ENCODE measurements at regions not wholly inside any gene's neighbourhood (a gene's known extent, or its start where the extent isn't known, plus 50 kb on each side); places are given as distances from the start of the nearest gene placed in this dataset.

DNA sequence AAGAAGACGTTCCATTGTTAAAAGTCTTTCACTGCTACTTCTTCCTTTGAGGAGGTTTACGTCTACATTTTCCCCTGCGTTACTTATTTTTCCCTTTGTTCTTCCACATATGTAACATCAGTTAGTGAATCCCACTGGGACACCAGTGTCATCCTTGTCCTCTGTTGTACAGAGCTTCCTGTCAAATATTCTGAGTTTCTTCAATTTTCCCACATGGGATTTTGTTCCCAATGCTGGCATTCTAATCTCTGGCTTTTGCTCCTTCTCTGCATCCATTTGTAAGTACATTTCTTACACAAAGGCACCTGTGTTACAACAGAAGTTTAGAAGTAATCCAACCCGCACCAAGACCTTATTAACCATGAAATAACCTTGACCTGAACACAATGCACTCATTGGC is 627.4 kb upstream of the PFKP start:
- no peak for TF ChIP-seq ZNF274 (IDR thresholded peaks at IDR 0.05; ENCODE audit: low read depth, low read length)
- no peak overlapping the region for H3K4me3 ChIP-seq (ENCODE audit: low read length)

DNA sequence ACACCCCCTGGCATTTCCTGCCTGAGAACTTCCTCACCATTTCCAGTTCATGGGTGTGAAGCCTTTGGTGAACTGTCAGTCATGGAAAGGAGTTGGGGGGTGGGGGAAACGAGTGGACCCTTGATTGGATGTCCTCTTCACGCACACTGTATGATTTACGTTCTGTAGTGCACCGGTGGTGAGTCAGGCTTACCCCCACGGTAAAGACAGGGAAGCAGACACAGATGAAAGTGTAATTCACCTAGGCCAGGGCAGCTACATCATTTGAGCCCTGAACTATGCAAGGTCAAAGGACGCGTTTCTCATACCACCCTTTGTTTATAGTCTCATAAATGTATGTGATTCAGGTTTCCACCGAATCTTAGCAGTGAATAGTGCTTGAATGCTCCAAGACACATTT is 628.3 kb upstream of the PFKP start:
- no peak overlapping the region for H3K4me3 ChIP-seq (ENCODE audit: low read length)
- no peak for TF ChIP-seq ZNF274 (IDR thresholded peaks at IDR 0.05; ENCODE audit: low read depth, low read length)

DNA sequence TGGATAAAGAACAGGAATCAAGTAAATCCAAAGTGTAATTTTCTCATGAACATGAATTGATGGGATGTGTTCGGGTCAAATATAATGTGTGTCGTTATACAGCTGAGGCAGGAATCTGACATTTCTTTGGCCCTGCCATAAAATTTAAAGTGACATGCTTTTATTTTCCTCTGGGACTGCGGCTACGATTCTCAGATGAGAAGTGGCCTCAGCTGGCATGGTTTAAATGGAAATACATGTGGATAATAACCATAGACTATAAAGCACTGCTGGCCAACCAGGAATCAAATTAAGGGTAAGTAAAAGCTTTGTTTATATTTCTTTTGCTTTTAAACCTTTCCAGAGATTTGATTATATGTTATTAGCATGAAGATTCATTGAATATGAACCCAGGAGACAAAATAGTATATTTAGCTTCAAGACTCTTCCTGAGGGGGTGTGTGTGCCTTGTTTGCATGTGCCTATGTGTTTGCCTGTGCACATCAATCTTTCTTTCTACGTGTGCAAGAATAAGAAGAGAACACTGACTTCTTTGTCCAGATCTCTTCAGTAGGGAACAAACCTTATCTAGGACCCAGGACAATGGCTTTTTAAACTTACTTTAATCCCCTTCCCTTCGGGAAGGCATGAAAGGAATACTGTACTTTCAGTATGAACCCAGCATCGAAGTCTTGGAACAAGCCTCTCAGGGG is 629.0 kb upstream of the PFKP start:
- no peak for TF ChIP-seq ZNF274 (IDR thresholded peaks at IDR 0.05; ENCODE audit: low read depth, low read length)
- no peak overlapping the region for H3K4me3 ChIP-seq (ENCODE audit: low read length)

DNA sequence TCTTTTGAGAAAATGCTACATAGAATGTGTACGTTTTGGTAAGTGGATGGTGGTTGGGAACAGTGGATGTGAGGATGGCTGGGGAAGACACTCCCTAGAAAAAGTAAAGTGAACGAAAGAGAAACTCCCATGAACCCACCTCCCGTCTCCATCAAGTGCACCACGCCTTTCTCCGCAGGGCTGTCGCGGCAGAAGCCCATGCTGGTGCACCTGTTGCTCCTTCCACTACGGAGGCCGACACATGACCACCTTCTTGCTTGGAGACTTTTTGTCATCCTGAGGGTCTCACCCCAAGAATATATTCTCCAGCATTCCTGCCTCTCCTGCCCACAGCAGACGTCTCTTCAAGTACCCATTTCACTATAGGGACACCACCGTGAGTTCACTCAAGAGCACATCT is 630.4 kb upstream of the PFKP start:
- no peak for TF ChIP-seq ZNF274 (IDR thresholded peaks at IDR 0.05; ENCODE audit: low read depth, low read length)
- H3K4me3 ChIP-seq (ENCODE audit: low read length): no peak overlapping the region

DNA sequence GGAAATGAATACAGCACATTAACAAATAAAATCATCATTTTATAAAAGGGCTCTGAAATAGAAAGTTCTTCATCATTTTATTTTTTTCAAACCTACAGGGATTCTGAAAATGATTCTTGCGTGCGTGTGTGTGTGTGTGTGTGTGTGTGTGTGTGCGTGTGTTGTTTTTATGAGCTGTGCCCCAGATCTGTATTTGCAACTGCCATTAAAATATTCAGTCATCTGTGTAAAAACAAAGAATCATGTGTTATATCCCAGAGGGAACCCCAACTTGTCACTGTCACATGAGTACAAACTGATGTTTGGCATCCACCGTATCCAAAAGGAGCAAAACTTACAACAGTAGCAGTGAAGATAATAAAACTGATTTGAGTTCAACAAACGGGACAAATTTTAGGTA is 635.4 kb upstream of the PFKP start:
- TF ChIP-seq ZNF274 (IDR thresholded peaks at IDR 0.05; ENCODE audit: low read depth, low read length): no peak
- H3K4me3 ChIP-seq (ENCODE audit: low read length): no peak overlapping the region

DNA sequence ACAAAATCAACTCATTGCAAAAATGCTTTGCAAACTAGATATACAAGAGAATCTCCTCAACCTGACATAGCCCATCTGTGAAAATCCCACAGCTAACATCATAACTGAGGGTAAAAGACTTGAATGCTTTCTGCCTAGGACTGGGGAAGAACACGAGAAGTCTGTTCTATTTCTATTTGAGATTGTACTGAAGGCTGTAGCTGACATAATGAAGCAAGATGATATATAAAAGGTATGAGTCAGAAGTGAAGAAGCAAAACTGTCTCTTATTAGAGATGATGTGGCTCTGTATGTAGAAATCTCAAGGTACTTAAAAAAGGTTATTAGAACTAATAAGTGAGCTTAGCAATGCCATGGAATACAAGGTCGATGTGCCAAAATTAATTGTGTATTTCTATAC is 639.9 kb upstream of the PFKP start:
- TF ChIP-seq ZNF274 (IDR thresholded peaks at IDR 0.05; ENCODE audit: low read depth, low read length): no peak
- no peak overlapping the region for H3K4me3 ChIP-seq (ENCODE audit: low read length)

DNA sequence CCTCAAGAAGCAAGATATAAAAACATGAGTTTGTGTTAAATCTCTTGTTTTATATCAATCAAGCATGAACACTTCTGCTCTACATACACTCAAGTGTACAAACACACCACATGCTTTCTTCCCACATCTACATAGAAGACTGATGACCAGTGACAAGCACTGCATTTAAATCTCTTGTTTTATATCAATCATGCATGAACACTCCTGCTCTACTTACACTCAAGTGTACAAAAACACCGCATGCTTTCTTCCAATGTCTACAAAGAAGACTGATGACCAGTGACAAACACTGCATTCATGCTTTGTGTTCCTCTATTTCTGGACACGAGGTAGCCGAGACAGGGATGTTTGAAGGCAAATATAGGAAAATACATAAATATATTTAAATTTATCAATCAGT is 642.0 kb upstream of the PFKP start:
- H3K4me3 ChIP-seq (ENCODE audit: low read length): no peak overlapping the region
- TF ChIP-seq ZNF274 (IDR thresholded peaks at IDR 0.05; ENCODE audit: low read depth, low read length): no peak

DNA sequence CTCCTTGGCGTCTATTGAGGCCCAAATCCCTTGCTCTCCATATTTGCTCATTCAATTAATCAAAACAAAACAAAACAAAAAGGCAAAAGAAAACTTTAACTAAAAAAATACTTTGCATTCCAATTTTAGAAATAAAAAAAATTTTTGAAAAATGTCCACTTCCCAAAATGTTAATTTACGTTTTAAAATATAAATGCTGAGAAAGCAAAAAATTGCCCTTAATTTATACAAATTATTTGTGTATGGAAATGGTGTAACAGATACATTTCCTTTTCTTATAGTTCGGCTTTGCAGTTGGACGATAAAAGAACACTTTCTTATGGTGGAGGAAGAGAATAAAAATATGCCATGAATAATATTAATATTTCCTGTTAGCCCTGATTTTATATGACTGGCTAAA is 652.8 kb upstream of the PFKP start:
- TF ChIP-seq ZNF274 (IDR thresholded peaks at IDR 0.05; ENCODE audit: low read depth, low read length): no peak

DNA sequence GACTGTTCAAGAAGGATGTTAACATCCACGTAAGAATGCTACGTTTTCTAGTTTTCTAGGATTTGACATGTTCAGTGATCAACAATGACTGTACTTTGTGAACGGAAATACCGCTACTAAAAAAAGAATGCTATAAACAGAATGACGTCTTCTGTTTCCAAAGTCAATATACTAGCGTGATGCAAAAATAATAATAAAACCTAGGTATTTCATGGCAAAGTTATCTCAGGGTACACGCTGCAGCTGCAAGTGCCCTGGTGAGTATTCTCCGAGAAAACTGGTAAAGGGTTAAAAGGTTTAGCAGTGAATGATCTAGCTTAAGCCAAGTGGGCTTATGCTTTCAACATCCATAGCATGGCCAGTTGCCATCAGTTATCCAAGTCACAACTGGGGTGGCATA is 653.3 kb upstream of the PFKP start:
- TF ChIP-seq ZNF274 (IDR thresholded peaks at IDR 0.05; ENCODE audit: low read depth, low read length): no peak
- no peak overlapping the region for H3K4me3 ChIP-seq (ENCODE audit: low read length)

More for the DNA sequence above, 652.8 kb upstream of the PFKP start:
- no peak overlapping the region for H3K4me3 ChIP-seq (ENCODE audit: low read length)

DNA sequence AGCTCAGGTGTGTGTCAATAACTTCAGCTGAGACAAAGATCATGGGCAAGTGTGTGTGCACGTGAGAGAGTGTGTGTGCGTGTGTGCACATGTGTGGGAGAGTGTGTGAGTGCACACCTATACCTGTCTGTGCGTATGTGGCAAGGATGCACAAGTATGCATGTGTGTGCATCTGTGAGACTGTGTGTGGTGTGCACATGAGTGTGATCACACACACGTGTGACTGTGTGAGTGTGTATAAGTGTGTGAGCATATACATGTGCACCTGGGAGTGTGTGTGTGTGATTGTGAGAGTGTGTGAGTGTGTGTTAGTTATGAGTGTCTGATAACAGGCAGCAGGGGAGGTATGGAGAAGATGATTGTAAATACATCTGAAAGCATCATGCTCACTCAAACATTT is 657.3 kb upstream of the PFKP start:
- no peak for TF ChIP-seq ZNF274 (IDR thresholded peaks at IDR 0.05; ENCODE audit: low read depth, low read length)
- no peak overlapping the region for H3K4me3 ChIP-seq (ENCODE audit: low read length)

DNA sequence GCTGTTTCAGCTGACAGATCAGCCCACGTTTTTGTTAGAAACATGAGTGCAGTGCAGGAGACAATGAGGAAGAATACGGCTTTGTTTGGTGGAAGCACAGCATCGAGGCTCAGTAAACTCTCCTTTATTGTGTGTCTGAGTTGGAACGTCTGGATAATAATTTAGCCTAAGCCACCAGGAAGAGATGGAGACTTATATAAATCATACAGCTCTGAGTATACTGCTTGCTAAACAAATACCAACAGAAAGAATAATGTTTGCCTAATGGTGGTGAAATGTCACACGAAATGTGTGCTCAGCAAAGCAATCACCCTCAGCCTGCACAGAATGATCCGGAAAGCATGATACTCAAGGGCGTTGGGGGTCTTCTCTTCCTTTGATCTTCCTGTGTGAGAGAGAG is 664.1 kb upstream of the ADARB2 start:
- no peak overlapping the region for H3K4me3 ChIP-seq (ENCODE audit: low read length)
- no peak for TF ChIP-seq ZNF274 (IDR thresholded peaks at IDR 0.05; ENCODE audit: low read depth, low read length)

DNA sequence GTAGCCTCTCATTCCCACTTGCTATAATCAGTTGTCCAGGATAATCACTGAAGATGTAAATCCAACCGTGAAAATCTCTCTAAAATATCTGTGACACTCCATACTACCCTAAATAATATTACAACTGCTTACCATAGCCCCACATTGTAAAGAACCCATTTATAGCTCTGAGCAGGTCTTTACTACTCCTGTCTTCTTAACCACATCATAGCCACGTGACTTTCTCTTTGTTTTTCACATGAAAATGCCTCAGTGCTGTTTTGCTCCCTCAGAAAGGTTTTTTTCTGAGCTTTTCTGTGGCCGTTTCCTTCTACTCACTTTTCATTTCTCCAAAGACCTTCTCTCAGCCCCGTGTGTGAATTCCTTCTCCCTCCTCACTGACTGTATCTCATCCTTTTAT is 662.2 kb upstream of the ADARB2 start:
- TF ChIP-seq ZNF274 (IDR thresholded peaks at IDR 0.05; ENCODE audit: low read depth, low read length): no peak
- H3K4me3 ChIP-seq (ENCODE audit: low read length): no peak overlapping the region

DNA sequence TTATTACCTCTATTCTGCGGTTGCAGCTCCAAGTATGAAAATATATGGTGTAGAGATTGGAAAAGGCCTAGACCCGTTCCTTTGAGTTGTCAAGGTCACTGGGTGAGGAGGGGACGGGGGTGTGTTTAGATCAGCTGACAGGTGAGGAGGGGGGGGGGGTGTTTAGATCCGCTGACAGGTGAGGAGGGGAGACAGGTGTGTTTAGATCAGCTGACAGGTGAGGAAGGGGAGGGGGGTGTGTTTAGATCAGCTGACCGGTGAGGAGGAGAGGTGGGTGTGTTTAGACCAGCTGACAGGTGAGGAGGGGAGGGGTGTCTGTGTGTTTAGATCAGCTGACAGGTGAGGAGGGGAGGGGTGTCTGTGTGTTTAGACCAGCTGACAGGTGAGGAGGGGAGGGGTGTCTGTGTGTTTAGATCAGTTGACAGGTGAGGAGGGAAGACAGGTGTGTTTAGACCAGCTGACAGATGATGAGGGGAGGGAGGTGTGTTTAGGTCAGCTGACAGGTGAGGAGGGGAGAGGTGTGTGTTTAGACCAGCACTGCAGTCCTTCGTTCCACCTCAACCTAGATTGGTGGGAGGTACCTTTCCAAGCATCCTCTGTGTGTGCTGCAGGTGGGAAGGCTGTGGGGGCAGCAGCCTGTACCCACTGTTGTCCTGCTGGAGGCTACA is 655.0 kb upstream of the ADARB2 start:
- H3K4me3 ChIP-seq (ENCODE audit: low read length): no peak overlapping the region
- TF ChIP-seq ZNF274 (IDR thresholded peaks at IDR 0.05; ENCODE audit: low read depth, low read length): no peak

DNA sequence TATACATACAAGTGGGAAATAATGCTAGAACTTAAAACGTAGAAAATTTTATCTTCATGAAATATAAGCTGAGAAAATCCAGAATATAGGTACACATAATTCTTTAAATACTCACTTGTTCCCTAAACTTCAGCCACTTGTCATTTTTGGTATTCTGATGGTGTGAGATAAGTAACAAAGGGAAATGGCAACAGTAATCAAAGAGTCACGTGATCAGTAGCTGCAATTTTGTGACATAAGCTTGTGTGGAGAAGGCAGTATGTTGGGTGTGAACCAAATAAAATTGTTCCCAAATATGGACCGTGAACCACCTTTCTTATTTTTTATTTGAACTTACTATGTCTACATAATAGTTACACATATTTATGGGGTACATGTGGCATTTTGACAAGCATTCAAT is 650.3 kb upstream of the ADARB2 start:
- no peak for TF ChIP-seq ZNF274 (IDR thresholded peaks at IDR 0.05; ENCODE audit: low read depth, low read length)

DNA sequence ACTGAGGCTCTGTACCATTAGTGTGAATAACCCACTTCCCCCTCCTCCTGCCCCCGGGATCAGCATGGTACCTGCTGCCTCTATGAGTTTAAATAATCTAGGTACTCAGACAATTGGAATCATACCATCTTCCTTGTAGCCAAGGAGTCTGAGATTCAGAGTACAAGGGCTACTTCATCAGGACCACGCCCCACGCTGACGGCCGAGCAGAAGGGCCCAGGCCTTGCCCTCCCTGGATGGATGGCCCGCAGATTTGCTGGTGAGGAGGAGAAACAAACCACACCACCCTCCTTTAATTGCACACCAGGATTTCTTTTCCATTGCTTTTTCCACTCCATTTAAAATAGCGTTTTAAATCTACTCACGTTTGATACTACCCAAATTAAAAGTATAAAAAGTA is 649.9 kb upstream of the ADARB2 start:
- TF ChIP-seq ZNF274 (IDR thresholded peaks at IDR 0.05; ENCODE audit: low read depth, low read length): no peak
- H3K4me3 ChIP-seq (ENCODE audit: low read length): no peak overlapping the region

More for the DNA sequence above, 650.3 kb upstream of the ADARB2 start:
- no peak overlapping the region for H3K4me3 ChIP-seq (ENCODE audit: low read length)

DNA sequence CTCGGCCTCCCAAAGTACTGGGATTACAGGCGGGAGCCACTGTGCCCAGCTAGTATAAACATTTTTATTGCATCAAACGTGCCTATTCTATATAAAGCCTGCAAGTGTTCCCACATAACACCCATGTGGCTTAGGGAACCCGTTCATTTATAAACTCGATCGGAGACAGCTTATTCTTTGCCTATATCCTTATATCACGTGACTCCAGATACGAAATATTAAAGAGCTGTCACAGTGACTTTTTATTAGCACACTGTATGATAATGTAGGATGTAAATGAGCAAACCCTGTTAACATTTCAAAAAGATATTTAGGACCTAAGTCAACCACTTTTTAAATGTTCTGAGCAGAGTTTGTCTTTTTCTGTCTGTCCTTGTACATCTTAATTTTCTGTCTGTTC is 642.9 kb upstream of the ADARB2 start:
- TF ChIP-seq ZNF274 (IDR thresholded peaks at IDR 0.05; ENCODE audit: low read depth, low read length): no peak
- no peak overlapping the region for H3K4me3 ChIP-seq (ENCODE audit: low read length)

All from GM08714 (cell line).